ENCODE measurements at regions not wholly inside any gene's neighbourhood (a gene's known extent, or its start where the extent isn't known, plus 50 kb on each side); places are given as distances from the start of the nearest gene placed in this dataset.

DNA sequence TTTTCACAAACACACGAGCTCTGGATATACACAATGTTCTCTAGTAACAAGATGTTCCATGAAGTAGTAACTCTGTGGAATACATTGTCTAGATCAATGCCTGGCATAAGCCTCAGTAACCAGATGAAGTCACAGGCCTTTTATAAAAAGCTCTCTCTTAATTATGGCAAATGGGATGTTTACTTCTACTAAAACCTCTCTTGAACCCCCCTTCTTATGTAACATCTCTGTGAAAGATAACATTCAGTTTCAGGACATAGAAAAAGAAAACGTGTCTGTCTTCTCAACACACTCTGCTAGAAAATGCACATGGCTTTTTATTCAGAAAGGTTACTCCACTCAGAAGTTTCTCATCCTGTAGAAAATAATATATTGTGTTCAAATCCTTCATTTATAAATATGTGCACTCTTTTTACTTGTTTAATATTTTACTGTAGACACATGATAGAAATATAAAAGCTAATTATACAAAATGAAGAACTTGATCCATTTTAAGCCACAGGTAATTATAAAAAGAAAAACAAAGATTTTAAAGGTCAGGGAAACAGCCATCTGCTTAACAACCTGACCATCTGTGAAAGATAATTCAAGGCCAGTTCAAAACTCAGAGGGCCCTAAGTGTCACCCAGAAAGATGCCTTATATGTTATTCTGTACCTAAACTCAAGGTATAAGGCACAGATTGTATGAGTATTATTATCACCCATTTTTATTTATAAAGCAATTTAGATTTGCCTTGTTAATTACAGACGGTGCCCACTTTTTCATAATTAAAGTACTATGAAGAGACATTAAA, 812.0 kb downstream of the CDH18 start:
- DNase-seq (ENCODE audit: low read depth), result no peak
- no peak for TF ChIP-seq CTCF (conservative IDR thresholded peaks at IDR 0.05; ENCODE audit: low read length)
- no peak overlapping the region for H3K4me3 ChIP-seq (ENCODE audit: low read length)

GRCh38 chr5:19179571-19179970, 808.4 kb downstream of the CDH18 start:
- no peak for TF ChIP-seq CTCF (conservative IDR thresholded peaks at IDR 0.05; ENCODE audit: low read length)

DNA sequence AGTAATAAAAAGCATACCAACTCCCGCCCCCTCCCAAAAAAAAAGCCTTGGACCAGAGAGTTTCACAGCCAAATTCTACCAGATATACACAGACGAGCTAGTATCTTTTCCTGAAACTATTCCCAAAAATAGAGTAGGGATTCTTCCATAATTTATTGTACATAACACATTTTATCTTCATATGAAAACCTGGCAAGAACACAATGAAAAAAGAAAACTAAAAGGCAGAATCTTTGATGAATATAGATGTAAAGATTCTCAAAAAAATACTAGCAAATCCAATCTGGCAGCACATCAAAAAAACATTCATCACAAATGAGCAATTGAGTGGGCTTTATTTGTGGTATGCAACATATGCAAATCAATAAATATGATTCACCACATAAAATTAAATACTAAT, 798.8 kb downstream of the CDH18 start:
- no peak for TF ChIP-seq CTCF (conservative IDR thresholded peaks at IDR 0.05; ENCODE audit: low read length)
- H3K4me3 ChIP-seq (ENCODE audit: low read length), result no peak overlapping the region
- DNase-seq (ENCODE audit: low read depth), result no peak

More at GRCh38 chr5:19179571-19179970, 808.4 kb downstream of the CDH18 start:
- H3K4me3 ChIP-seq (ENCODE audit: low read length), result no peak overlapping the region
- DNase-seq (ENCODE audit: low read depth), result no peak

DNA sequence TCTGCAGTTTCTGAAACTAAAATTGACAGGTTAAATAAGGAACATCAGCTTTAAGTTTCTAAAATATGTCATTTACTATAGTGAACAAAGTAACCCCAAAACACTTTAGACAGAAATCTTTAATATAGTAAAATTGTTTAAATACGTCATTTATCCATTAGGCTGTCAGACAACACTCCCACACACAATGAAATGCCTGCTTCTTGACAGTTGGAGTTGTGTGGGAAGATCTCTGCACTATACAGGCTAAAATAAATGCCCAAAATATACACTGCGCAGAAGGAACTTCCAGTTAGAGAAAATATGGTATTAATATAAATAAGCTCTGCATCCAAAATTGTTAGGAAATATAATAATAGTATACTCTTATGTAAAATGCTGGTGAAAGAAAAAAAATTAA, 794.4 kb downstream of the CDH18 start:
- no peak for TF ChIP-seq CTCF (conservative IDR thresholded peaks at IDR 0.05; ENCODE audit: low read length)
- no peak overlapping the region for H3K4me3 ChIP-seq (ENCODE audit: low read length)
- no peak for DNase-seq (ENCODE audit: low read depth)

DNA sequence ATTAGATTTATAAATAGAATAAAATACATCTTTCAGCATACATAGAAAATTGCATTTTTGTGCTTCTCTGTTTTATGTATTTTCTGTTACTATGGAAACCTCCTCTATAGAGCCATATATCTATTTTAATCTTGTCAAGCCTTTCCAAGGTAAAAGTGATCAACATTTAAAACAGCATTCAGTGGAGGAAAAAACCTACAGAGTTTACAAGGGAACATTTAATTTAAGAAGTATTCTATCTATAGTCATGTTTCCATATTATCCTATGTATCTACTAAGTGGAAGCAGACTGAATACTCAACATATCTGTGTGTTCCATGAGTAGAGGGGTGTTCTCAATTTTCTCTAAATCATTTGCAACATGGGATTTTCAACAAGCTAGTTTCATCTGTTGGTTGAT, 791.4 kb downstream of the CDH18 start:
- DNase-seq (ENCODE audit: low read depth), result no peak
- no peak overlapping the region for H3K4me3 ChIP-seq (ENCODE audit: low read length)
- no peak for TF ChIP-seq CTCF (conservative IDR thresholded peaks at IDR 0.05; ENCODE audit: low read length)

DNA sequence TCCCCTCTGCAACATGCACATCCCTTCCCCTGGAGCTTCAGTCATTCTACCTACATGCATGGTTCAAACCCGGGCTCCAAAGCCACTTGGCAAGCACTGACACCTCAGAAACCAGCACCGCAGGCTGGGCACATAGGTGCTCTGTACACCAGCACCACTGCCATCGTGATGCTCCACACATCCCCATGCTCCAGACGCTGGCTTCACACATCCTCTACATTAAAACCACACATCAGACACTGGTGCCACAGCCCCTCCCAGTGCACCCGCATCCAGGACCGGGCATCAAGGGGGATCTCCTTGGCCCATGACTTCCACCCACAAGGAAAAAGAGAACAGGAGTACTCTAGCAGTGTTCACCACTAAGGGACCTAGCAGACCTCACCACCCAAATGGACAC, 787.7 kb downstream of the CDH18 start:
- no peak for TF ChIP-seq CTCF (conservative IDR thresholded peaks at IDR 0.05; ENCODE audit: low read length)
- H3K4me3 ChIP-seq (ENCODE audit: low read length), result no peak overlapping the region
- DNase-seq (ENCODE audit: low read depth), result no peak

DNA sequence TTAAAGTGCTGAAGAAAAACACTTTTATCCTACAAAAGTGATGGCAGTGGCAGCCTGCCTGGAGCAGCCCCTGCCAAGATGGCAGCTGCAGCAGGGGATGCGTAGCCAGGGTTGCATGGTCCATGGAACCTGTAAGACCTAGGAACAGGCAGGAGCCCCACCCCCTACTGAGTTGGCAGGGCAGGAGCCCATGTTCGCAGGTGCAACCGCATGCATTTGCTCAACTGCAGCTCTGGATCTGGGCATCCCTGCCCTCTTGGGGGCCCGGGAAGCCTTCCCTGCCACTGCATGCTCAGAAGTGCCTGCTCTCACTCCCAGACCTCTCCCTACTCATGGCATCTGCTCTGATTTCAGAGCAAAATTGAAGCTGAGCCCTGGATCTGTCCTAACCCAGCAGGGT, 779.6 kb downstream of the CDH18 start:
- no peak overlapping the region for H3K4me3 ChIP-seq (ENCODE audit: low read length)
- TF ChIP-seq CTCF (conservative IDR thresholded peaks at IDR 0.05; ENCODE audit: low read length), result no peak
- no peak for DNase-seq (ENCODE audit: low read depth)

All from AG10803 (cell line).